NCI-H82 (cell line): ENCODE measurements at regions not wholly inside any gene's neighbourhood (a gene's known extent, or its start where the extent isn't known, plus 50 kb on each side); places are given as distances from the start of the nearest gene placed in this dataset.

Experiments
- DNase-seq: peaks from one replicate; lab custom pipeline; 2025; lab: John Stamatoyannopoulos, UW

GRCh38 chr11:91243630-91244029 is 981.0 kb upstream of the FAT3 start:
- DNase-seq: no peak

GRCh38 chr11:91243051-91243450 is 981.6 kb upstream of the FAT3 start:
- no peak for DNase-seq

DNA sequence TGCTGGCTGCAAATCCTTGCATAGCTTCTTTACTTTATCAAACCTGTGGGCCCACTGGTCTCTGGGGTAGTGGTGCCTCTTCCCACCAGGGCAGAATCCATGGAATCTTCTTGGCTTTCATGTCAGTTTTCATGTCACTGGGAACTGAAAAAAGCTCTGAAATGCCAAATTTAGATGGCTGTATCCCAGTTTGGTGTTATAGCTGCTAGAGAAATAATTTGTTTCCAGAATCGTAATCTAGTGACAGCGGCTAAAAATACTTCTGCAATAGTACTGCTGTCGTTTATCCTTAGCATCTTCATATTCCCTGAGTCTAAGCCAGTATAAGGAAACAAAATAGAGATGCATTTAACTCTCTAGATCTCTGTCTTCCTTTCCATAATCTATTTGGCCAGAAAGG is 983.4 kb upstream of the FAT3 start:
- DNase-seq: no peak

GRCh38 chr11:91239359-91239758 is 985.3 kb upstream of the FAT3 start:
- DNase-seq: no peak

DNA sequence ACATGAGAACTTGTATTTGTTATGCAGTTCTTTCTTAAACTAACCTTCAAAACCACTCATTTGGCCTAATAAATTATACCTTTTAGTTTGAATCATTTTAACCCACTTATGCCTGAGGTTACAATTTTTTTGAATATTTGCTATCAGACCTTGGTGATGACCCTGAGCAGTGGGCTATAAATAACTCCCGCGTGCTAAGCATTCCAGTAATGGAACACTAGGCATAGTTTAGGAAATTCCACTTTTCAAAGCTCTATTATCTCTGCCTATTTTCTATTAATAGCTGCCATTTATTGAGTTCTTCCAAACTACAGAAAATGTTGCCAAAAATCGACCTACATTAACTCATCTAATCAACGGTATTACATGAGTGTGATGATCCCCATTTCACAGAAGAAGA is 993.4 kb upstream of the FAT3 start:
- DNase-seq: no peak

DNA sequence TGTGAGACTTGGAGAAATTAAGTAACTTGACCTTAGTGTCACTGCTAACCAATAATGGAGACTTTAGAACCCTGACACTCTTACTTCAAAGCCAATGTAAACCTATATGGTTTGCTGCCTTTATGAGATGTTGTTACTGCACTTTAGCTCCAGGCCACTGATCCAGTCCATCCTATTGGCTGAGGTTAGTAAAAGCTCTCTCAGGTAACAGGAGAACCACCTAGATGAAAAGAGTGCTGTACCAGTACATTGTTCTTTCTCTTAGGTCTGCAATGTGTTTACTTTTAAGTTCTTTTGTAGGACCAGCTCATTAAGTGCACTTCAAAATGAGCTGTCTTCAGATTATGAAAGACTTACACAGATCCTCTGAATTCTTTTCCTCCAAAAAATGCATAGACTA is 994.0 kb upstream of the FAT3 start:
- no peak for DNase-seq

DNA sequence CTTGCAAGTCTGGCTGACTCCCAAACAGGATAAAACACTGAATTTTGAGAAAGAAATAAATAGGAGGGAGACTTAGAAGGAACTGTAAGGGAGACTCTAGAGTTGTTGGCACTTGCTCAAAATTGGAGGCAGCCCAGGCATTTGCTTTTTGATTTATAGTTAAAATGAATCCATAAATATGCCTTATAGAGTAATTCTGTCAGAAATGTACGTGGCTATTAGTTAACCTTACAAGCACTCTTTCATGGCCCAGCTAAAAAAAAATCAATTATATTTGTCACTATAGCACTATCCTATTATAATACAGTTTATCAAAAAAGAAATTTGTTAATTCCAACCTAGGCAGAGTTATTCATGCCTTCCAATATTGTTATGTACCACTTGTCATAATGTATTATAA is 1000.0 kb upstream of the CHORDC1 start:
- DNase-seq: no peak

DNA sequence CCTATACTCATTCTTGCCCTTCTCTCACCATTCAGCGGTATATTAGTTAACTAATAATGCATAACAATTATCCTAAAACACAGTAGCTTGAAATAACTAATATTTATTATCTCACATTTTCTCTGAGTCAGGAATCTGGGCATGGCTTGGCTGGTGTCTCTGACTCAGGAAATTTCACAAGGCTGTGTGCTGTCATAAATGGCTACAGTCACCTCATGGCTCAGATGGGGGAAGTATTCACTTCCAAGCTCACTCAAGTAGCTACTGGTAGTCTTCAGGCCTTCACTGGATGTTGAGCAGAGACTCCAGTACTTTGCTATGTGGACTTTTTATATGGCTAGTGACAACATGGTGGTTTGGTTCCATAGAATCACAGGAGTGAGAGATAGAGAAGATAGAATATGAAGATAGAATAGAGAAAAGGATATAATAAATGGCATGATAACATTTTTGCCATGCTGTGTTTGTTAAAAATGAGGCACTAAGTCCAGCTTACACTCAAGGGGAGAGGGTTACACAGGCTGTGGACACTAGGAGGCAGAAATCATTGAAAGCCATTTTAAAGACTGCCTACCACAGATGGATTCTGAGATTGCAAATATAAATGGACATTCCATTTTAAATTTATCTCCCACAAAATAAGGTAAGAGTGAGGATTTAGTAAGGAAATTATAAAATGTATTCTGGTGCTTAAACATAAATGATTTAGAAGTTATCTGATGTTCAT is 997.8 kb upstream of the CHORDC1 start:
- no peak for DNase-seq

GRCh38 chr11:91219535-91219934 is 996.7 kb upstream of the CHORDC1 start:
- no peak for DNase-seq

GRCh38 chr11:91209751-91210150 is 986.9 kb upstream of the CHORDC1 start:
- no peak for DNase-seq

DNA sequence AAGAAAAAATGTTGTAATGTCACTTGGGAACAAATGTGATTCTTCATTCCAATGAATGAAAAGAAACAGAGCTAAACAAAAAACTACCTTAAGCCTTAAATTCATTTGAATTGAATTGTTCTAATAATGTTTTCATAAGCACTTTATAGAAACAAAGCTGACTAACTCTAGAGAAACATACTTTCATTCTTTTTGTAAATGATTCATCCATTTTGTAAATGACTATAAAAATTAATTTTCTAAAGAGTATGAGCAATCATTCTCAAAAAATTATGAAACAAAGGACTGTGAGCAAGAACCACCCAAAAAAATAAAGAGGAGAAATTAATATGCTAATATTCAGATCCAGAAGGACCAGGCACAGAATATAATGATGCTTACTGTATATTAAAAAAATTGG is 986.5 kb upstream of the CHORDC1 start:
- no peak for DNase-seq

GRCh38 chr11:91199866-91200265 is 977.0 kb upstream of the CHORDC1 start:
- DNase-seq: no peak

- no peak for DNase-seq
These were observed 971.7 kb upstream of the CHORDC1 start for GRCh38 chr11:91194546-91194945.

- no peak for DNase-seq
These were observed 965.6 kb upstream of the CHORDC1 start for GRCh38 chr11:91188484-91188883.

DNA sequence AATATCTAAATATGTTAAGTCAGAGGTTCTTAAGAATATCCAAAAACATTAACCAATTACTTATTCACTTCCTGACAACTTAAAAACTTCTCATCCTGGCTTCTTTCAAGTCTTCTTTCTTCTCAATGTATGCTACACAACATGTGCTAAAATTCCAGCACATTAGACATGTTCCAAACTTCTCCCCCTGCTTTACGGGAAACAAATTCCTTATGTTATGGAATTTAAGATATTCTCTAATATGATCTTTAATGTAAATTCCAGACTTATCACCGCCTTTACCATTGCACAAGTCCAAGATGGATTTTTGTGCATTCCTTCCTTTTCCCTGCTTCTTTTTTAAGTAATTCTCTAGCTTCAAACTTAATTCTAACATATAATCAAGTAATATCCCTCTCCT is 964.5 kb upstream of the CHORDC1 start:
- DNase-seq: no peak

GRCh38 chr11:91178366-91178765 is 955.5 kb upstream of the CHORDC1 start:
- DNase-seq: no peak

GRCh38 chr11:91174734-91175133 is 951.9 kb upstream of the CHORDC1 start:
- DNase-seq: no peak

GRCh38 chr11:91174193-91174592 is 951.3 kb upstream of the CHORDC1 start:
- DNase-seq: peak; percentile 57

GRCh38 chr11:91173701-91174100 is 950.9 kb upstream of the CHORDC1 start:
- DNase-seq: no peak

- no peak for DNase-seq
These were observed 947.9 kb upstream of the CHORDC1 start for GRCh38 chr11:91170711-91171110.

GRCh38 chr11:91164452-91164822 is 941.6 kb upstream of the CHORDC1 start:
- no peak for DNase-seq

DNA sequence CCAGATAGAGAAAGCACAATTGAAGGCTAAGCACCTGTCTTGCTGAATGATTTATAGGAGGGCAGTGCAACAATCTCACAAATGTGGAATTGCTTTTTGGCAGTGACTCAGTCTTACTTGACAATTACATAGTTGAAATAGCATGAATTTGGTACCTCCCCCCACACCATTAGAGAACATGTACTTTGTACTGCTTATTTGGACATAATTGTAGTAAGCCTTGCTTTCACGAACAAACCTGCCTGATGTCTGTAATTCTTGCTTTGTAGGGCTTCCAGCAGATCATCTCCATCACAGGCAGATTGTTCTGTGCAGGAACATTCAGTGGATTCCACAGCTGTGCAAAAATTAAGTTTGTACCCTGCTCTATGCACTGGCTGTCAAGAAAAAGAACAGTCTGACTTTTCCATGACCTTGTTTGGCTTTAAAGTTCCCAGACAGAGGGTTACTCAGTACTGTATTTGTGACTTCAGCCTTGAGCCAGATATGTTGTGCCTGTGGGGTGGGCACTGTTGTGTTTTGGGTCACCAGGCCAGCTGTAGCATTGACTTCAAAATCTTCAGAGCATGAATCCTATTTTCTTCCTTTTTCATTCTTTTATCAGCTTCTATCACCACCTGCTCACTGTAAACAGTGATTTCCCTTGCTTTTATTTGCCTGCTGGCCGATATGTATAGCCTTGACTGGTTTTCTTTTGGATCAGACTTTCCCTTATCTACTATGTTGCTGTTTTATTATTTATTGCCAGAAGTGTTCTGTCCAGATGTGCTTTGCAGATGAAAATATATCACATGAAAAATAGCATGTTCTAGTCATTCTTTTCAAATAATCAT is 941.0 kb upstream of the CHORDC1 start:
- no peak for DNase-seq

- no peak for DNase-seq
These were observed 937.8 kb upstream of the CHORDC1 start for GRCh38 chr11:91160661-91161060.
